Stimulated activated CD4-positive, alpha-beta T cell treated with anti-CD3 and anti-CD28 coated beads, Interleukin-1b, Interleukin-23, amount 100 ng/mL, for 48 hours (primary cell): ENCODE measurements at regions not wholly inside any gene's neighbourhood (a gene's known extent, or its start where the extent isn't known, plus 50 kb on each side); places are given as distances from the start of the nearest gene placed in this dataset.
"Not testable (repeated sequence)": the region's sequence is repeated elsewhere in the genome, so short reads cannot be mapped to it uniquely, and the experiment has no call there.

Experiments used
- DNase-seq: peaks from one replicate; pipeline ENCODE4 v3.0.0-alpha.2; 2020

DNA sequence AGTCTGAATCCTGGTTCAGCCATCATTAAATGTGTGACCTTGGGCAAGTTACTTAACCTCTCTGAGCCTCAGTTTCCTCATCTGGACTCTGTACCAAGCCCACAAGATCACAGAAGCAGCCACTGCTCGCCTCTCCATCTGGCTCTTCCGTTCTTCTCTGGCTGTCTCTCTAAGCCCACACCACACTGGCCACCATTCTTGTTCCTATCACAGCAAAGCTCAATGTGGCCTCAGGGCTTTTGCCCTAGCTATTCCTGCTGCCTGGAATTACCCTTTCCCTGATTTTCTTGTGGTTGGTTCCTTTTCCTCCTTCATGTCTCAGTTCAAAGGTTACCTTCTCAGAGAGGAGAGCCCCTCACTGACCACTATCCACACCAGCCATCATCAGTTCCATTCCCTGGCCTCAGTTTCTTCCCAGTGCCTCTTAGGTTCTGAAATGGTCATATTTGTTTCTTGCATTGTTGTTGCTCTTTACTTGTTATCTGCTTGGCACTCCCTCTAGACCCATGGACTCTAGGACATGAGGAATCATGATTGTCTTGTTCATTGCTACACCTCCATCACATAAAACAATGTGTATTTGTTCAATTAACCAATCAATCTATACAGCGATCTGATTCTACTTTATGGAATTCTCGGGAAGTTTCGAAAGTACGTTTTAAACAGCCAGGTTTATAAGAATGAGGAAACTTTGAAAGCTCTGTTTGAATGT, 56.5 kb upstream of the PTPN1 start:
- no peak for DNase-seq

DNA sequence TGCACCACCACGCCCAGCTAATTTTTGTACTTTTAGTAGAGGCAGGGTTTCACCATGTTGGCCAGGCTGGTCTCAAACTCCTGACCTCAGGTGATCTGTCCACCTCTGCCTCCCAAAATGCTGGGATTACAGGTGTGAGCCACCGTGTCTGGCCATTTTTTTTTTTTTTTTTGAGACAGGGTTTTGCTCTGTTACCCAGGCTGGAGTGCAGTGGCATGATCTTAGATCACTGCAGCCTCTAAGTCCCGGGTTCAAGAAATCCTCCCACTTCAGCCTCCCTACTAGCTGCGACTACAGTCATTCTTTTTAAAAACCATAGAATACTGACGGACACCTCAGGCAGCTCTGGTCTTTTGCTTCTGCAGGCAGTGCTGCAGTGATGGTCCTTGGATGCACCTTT, 54.9 kb upstream of the PTPN1 start:
- DNase-seq: not testable (repeated sequence)

DNA sequence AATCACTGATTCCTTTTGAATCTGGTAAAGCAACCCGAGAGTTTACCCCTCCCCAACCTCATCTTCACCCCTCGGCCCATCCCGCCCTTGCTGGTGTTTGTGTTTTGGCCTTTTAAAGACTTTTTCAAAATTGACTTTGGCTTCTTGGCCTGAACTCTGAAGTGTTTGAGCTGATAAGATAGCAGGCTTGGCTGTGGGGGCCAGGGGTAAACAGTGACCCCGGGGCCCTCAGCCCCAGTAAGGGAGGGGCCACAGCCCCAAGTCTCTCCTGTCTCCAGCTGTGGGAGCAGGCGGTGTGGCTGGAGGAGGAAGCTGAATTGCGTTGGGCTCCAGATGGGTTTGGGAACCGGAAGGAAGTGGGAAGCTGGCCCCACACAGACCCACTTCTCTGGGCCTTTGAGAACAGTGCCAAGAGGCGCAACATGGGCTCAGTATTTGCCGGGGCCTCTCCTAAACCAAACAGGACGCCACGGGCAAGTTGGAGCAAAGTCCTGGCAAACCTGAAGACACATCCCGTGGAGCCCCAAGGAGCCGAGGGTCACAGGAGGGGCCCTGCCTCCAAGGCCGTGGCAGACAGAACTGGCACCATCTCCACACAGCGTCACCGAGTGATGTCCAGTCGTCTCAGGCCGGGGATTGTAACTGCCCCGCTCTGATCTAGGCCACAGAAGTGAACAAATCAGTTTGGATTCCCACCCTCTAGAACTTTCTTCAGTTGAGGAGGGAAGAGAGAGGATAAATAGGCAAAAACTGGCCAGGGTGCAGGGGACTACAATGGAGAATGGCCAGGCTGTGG, 54.3 kb upstream of the PTPN1 start:
- DNase-seq: no peak

DNA sequence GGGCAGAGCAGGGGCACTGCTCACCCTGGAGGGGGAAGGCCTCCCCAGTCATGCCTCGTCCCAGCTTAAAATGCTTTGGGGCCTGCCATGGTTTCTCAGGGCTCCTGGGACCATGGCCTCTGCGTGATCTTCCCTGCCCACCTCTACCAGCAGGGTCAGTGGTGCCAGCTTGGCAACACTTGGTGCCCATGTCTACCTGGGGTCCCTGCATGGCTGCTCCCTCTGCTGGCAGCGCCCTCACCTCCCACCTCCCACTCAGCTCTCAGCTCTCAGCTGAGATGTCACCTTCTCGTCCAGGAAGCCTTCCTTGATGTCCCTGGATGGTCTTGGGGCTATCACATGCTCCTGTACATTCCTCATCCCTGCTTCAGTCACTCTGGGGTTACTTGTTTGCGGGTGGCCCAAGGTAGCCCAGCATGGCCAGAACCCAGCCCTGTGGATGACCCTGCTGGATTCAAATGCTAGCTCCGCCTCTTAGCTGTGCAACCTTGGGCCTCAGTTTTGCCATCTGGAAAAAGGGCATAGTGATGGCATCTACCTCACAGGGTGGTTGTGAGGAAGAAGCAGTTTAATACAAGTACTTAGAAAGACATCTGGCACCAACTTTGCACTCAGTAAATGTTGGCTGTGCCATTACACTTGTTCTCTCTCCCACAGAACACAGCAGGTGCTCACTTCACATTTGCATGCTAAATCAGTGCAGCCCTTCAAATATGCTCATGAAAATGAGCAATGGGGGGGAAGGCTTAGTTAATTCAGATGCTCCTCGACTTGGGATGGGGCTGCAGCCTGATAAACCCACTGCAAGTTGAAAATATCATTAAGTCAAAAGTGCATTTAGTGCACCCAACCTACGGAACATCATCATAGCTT, 53.5 kb upstream of the PTPN1 start:
- no peak for DNase-seq

DNA sequence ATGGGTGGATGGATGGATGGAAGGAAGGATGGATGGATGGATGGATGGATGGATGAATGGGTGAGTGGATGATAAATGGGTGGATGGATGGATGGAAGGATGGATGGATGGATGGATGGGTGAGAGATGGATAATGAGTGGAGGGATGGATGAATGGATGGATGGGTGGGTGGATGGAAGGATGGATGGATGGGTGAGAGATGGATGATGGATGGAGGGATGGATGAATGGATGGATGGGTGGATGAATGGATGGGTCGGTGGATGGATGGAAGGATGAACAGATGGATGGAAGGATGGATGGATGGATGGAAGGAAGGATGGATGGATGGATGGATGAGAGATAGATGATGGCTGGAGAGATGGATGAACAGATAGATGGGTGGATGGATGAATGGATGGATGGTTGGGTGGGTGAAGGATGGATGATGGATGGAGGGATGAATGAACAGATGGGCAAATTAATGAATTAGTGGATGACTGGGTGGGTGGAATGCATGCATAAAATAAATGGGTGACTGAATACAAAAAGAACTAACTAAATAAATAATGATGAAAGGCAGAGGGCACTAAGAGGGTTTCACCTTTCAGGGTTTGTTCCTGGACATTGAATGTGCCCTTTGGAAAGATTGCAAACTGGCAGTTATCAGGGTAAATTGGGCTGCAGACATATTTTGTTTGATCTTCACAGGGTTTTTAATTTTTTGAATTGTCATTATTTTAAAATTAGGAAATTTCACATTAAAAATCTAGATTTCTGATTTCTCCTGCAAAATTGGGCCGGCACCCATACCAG, 50.9 kb upstream of the PTPN1 start:
- DNase-seq: no peak

DNA sequence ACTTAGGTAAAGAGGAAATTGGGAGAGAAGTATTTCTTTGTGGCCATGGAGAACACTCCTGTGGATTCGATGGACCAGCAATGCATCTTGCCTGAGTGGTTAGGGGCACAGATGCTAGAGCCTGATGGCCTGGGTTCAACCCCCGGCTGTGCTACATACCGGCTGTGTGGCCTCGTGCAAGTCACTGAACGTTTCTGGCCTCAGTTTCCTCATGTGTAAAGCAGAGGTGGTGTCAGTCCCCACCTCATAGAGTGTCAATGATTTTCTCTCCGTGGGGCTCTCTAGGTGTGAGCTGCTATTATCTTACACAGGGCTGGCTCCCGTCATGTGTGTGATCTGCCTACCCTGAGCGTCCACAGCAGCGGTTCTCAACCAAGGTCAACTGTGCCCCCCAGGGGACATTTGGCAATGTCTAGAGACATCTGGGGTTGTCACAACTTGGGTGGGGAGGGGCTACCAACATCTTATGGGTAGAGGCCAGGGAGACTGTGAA, 50.0 kb upstream of the PTPN1 start:
- no peak for DNase-seq
